GM12873 (cell line): ENCODE measurements at regions not wholly inside any gene's neighbourhood (a gene's known extent, or its start where the extent isn't known, plus 50 kb on each side); places are given as distances from the start of the nearest gene placed in this dataset.
A peak's percentile ranks its signal among the peaks of the same experiment; 100 is the strongest.

Experiments
- CTCF ChIP-seq: IDR thresholded peaks from 2 replicates; pipeline ENCODE4 v1.5.1; 2012; ENCODE audit warnings: low read depth, mild to moderate bottlenecking, moderate library complexity, low read length, control low read depth; ENCODE audit not compliant: insufficient read depth; ENCODE audit errors: missing control alignments

- no peak for TF ChIP-seq CTCF
Observed at GRCh38 chr11:15810525-15810924, 545.8 kb downstream of the SOX6 start.

GRCh38 chr11:15815246-15816195, 540.8 kb downstream of the SOX6 start:
- no peak for TF ChIP-seq CTCF

- no peak for TF ChIP-seq CTCF
Observed at GRCh38 chr11:15816260-15816871, 540.0 kb downstream of the SOX6 start.

GRCh38 chr11:15817001-15817400, 539.3 kb downstream of the SOX6 start:
- TF ChIP-seq CTCF, result no peak

GRCh38 chr11:15818132-15818842, 538.1 kb downstream of the SOX6 start:
- no peak for TF ChIP-seq CTCF

- TF ChIP-seq CTCF, result peak; percentile 69
Observed at GRCh38 chr11:15819679-15820286, 536.6 kb downstream of the SOX6 start.
